ENCODE measurements at regions not wholly inside any gene's neighbourhood (a gene's known extent, or its start where the extent isn't known, plus 50 kb on each side); places are given as distances from the start of the nearest gene placed in this dataset.

GRCh38 chr13:91148098-91148497 is 199.4 kb upstream of the MIR17HG start:
- Histone ChIP-seq H3K9me2 (replicated peaks; ENCODE audit: control insufficient read depth, low read length) (no peaks in the 10 kb centered on the region), H3K27ac (ENCODE audit: low read depth, low read length) (no peak overlapping the region)

GRCh38 chr13:91151921-91152320 is 195.6 kb upstream of the MIR17HG start:
- H3K4me1 ChIP-seq (ENCODE audit: control insufficient read depth, low read length): no peaks in the 10 kb centered on the region
- no peaks in the 10 kb centered on the region for H3K9me2 ChIP-seq (replicated peaks; ENCODE audit: control insufficient read depth, low read length)
- no peak overlapping the region for H3K27ac ChIP-seq (ENCODE audit: low read depth, low read length)
- H3F3A ChIP-seq (ENCODE audit: control insufficient read depth, insufficient read depth): no peaks in the 10 kb centered on the region
- H3K4me3 ChIP-seq (ENCODE audit: low read length): no peak overlapping the region
- H3K79me2 ChIP-seq (ENCODE audit: control insufficient read depth, low read length): no peaks in the 10 kb centered on the region
- no peaks in the 10 kb centered on the region for H3K9me3 ChIP-seq (ENCODE audit: control insufficient read depth, insufficient read depth, low read length)
- no peaks in the 10 kb centered on the region for H4K20me1 ChIP-seq (ENCODE audit: control insufficient read depth, insufficient read depth, low read depth, low read length)
- no peaks in the 10 kb centered on the region for H3K27me3 ChIP-seq (ENCODE audit: control insufficient read depth, low read length)
- no peak overlapping the region for H3K4me2 ChIP-seq (ENCODE audit: low read length)
- no peak for TF ChIP-seq CTCF (IDR thresholded peaks at IDR 0.05; ENCODE audit: low read depth, low read length, poor library complexity, severe bottlenecking)
- TF ChIP-seq EZH2phosphoT487 (IDR thresholded peaks at IDR 0.05; ENCODE audit: borderline replicate concordance, low read length): no peak
- H3K36me3 ChIP-seq (ENCODE audit: control insufficient read depth, low read length): no peaks in the 10 kb centered on the region

More at GRCh38 chr13:91148098-91148497, 199.4 kb upstream of the MIR17HG start:
- H3K9me3 ChIP-seq (ENCODE audit: control insufficient read depth, insufficient read depth, low read length): no peaks in the 10 kb centered on the region
- H3K4me2 ChIP-seq (ENCODE audit: low read length): no peak overlapping the region
- H3K4me1 ChIP-seq (ENCODE audit: control insufficient read depth, low read length): no peaks in the 10 kb centered on the region
- no peaks in the 10 kb centered on the region for H3K27me3 ChIP-seq (ENCODE audit: control insufficient read depth, low read length)
- TF ChIP-seq EZH2phosphoT487 (IDR thresholded peaks at IDR 0.05; ENCODE audit: borderline replicate concordance, low read length): no peak
- no peak for TF ChIP-seq CTCF (IDR thresholded peaks at IDR 0.05; ENCODE audit: low read depth, low read length, poor library complexity, severe bottlenecking)
- no peaks in the 10 kb centered on the region for H3F3A ChIP-seq (ENCODE audit: control insufficient read depth, insufficient read depth)
- no peaks in the 10 kb centered on the region for H3K79me2 ChIP-seq (ENCODE audit: control insufficient read depth, low read length)
- no peak overlapping the region for H3K4me3 ChIP-seq (ENCODE audit: low read length)
- H3K36me3 ChIP-seq (ENCODE audit: control insufficient read depth, low read length): no peaks in the 10 kb centered on the region
- H4K20me1 ChIP-seq (ENCODE audit: control insufficient read depth, insufficient read depth, low read depth, low read length): no peaks in the 10 kb centered on the region

- Histone ChIP-seq H3F3A (ENCODE audit: control insufficient read depth, insufficient read depth) (no peaks in the 10 kb centered on the region), H3K4me1 (ENCODE audit: control insufficient read depth, low read length) (no peaks in the 10 kb centered on the region), H3K9me3 (ENCODE audit: control insufficient read depth, insufficient read depth, low read length) (no peaks in the 10 kb centered on the region), H3K36me3 (ENCODE audit: control insufficient read depth, low read length) (no peaks in the 10 kb centered on the region), H3K79me2 (ENCODE audit: control insufficient read depth, low read length) (no peaks in the 10 kb centered on the region), H3K27me3 (ENCODE audit: control insufficient read depth, low read length) (0 out of 2 replicates have a peak, but pooled peaks cover under 1% of the 10 kb centered on the region), H3K27ac (ENCODE audit: low read depth, low read length) (no peak overlapping the region), H3K4me2 (ENCODE audit: low read length) (no peak overlapping the region), H3K4me3 (ENCODE audit: low read length) (no peak overlapping the region), H4K20me1 (ENCODE audit: control insufficient read depth, insufficient read depth, low read depth, low read length) (no peaks in the 10 kb centered on the region), H3K9me2 (replicated peaks; ENCODE audit: control insufficient read depth, low read length) (no peaks in the 10 kb centered on the region)
- no peak for TF ChIP-seq CTCF (IDR thresholded peaks at IDR 0.05; ENCODE audit: low read depth, low read length, poor library complexity, severe bottlenecking)
- no peak for TF ChIP-seq EZH2phosphoT487 (IDR thresholded peaks at IDR 0.05; ENCODE audit: borderline replicate concordance, low read length)
Observed at GRCh38 chr13:91153372-91153771, 194.1 kb upstream of the MIR17HG start.
